Spleen (tissue), 7 donors: ENCODE measurements at regions not wholly inside any gene's neighbourhood (a gene's known extent, or its start where the extent isn't known, plus 50 kb on each side); places are given as distances from the start of the nearest gene placed in this dataset.
"Not testable (repeated sequence)": the region's sequence is repeated elsewhere in the genome, so short reads cannot be mapped to it uniquely, and the experiment has no call there.

ENCODE experiments used
- POLR2A ChIP-seq, 3 donors: fragments of 450-650 bp; IDR thresholded peaks; one replicate each; pipeline ENCODE4 v1.5.1; 2017; ENCODE audit warnings: antibody characterized with exemption in 3 of 3, mild to moderate bottlenecking in 1 of 3
- POLR2AphosphoS5 ChIP-seq, 3 donors: sonication (generic); formaldehyde crosslinking; IDR thresholded peaks; one replicate each; pipeline ENCODE4 v1.5.1; 2017; ENCODE audit warnings: antibody characterized with exemption in 3 of 3
- TF ChIP-seq, protein P1 (sequence below), 11 experiments: fragments of 200-600 bp in 7 of 11; fragments of 450-650 bp in 4 of 11; sonication (generic) in 4 of 11; IDR thresholded peaks in 8 of 11; conservative IDR thresholded peaks in 3 of 11; 1 replicate in 7 of 11; 2 replicates in 4 of 11; pipeline versions ENCODE4 v1.4.0 to v1.8.0; 2016 to 2021; ENCODE audit warnings: antibody characterized with exemption in 11 of 11, inconsistent platforms in 4 of 11, mild to moderate bottlenecking in 1 of 11
- donor health status: DM: no; HTN: no; CAD: no; lungs with moderate emphysema.
- donor health status: DM: no; HTN: no; CAD: no.
- donor health status: DM: no; HTN: no; CAD: no.

DNA sequence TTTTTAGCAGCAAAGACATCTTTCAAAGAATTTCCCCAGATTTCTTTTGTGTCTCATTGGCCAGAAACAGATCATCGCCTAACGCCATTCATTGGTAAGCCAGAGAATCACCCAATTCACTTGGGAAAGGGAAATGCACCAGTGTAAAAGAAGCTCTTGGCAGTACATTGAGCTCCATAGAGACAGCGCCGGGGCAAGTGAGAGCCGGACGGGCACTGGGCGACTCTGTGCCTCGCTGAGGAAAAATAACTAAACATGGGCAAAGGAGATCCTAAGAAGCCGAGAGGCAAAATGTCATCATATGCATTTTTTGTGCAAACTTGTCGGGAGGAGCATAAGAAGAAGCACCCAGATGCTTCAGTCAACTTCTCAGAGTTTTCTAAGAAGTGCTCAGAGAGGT lies 630.6 kb upstream of the ZNF385D start:
- TF ChIP-seq, protein P1, sequence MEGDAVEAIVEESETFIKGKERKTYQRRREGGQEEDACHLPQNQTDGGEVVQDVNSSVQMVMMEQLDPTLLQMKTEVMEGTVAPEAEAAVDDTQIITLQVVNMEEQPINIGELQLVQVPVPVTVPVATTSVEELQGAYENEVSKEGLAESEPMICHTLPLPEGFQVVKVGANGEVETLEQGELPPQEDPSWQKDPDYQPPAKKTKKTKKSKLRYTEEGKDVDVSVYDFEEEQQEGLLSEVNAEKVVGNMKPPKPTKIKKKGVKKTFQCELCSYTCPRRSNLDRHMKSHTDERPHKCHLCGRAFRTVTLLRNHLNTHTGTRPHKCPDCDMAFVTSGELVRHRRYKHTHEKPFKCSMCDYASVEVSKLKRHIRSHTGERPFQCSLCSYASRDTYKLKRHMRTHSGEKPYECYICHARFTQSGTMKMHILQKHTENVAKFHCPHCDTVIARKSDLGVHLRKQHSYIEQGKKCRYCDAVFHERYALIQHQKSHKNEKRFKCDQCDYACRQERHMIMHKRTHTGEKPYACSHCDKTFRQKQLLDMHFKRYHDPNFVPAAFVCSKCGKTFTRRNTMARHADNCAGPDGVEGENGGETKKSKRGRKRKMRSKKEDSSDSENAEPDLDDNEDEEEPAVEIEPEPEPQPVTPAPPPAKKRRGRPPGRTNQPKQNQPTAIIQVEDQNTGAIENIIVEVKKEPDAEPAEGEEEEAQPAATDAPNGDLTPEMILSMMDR (IDR thresholded peaks at IDR 0.05 in 8 of 11, conservative IDR thresholded peaks at IDR 0.05 in 3 of 11) = not testable (repeated sequence)
- TF ChIP-seq POLR2A, POLR2AphosphoS5 (IDR thresholded peaks at IDR 0.05): not testable (repeated sequence)
